GM12865 (cell line): ENCODE measurements at regions not wholly inside any gene's neighbourhood (a gene's known extent, or its start where the extent isn't known, plus 50 kb on each side); places are given as distances from the start of the nearest gene placed in this dataset.

Experiments used
- DNase-seq: peaks from one replicate; pipeline ENCODE4 v3.0.0; 2010; ENCODE audit warnings: low read depth
- H3K4me3 ChIP-seq: 2 replicates; pipeline ENCODE4 v1.5.1; 2011; ENCODE audit warnings: mild to moderate bottlenecking, low read depth, low read length, control low read depth
- CTCF ChIP-seq: IDR thresholded peaks from 2 replicates; pipeline ENCODE4 v1.5.1; 2011; ENCODE audit warnings: low read length, control low read depth, low read depth, inconsistent platforms; ENCODE audit not compliant: insufficient read depth; ENCODE audit errors: missing control alignments

DNA sequence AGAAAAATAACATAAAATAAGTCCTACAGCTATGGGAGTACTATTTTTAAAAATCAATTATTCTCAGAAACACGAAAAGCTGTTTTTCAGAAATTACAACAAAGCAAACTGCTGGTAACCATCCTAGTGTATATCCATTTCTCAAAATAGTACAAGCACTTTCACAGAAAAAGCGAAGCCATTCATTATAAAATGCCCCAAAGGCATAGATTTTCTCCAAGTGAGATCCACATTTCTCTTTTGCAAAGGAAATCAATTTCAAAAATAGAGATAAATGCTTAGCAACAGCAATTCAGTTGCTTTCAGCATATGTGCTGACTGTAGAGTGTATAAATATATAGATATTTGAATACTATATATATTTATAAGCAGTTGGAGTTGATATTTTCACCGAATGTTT lies 1266.3 kb downstream of the SI start:
- no peak for DNase-seq
- no peak for TF ChIP-seq CTCF
- no peak overlapping the region for H3K4me3 ChIP-seq

GRCh38 chr3:163809540-163809993 lies 1268.7 kb downstream of the SI start:
- no peak for TF ChIP-seq CTCF
- H3K4me3 ChIP-seq = no peak overlapping the region
- DNase-seq = peak; percentile 55

GRCh38 chr3:163786416-163786815 lies 1291.9 kb downstream of the SI start:
- no peak for TF ChIP-seq CTCF
- no peak overlapping the region for H3K4me3 ChIP-seq
- DNase-seq = no peak

DNA sequence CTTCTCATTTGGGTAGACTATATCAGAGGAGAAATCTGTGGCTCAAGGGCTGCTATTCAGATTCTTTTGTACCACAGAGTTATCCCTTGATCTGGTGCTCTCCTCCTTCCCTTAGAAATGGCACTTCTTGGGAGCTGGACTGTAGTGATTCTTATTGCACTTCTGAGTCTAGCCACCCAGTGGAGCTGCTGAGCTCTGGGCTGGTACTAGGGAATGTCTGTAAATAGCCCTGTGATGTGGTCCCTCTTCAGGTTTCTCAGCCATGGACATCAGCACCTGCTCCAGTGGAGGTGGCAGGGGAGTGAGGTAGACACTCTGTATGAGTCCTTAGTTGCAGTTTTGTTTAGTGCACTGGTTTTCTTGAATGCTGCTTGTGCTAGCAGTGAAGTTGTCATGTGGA lies 1292.6 kb downstream of the SI start:
- TF ChIP-seq CTCF = peak; percentile 35
- no peak for DNase-seq
- no peak overlapping the region for H3K4me3 ChIP-seq

DNA sequence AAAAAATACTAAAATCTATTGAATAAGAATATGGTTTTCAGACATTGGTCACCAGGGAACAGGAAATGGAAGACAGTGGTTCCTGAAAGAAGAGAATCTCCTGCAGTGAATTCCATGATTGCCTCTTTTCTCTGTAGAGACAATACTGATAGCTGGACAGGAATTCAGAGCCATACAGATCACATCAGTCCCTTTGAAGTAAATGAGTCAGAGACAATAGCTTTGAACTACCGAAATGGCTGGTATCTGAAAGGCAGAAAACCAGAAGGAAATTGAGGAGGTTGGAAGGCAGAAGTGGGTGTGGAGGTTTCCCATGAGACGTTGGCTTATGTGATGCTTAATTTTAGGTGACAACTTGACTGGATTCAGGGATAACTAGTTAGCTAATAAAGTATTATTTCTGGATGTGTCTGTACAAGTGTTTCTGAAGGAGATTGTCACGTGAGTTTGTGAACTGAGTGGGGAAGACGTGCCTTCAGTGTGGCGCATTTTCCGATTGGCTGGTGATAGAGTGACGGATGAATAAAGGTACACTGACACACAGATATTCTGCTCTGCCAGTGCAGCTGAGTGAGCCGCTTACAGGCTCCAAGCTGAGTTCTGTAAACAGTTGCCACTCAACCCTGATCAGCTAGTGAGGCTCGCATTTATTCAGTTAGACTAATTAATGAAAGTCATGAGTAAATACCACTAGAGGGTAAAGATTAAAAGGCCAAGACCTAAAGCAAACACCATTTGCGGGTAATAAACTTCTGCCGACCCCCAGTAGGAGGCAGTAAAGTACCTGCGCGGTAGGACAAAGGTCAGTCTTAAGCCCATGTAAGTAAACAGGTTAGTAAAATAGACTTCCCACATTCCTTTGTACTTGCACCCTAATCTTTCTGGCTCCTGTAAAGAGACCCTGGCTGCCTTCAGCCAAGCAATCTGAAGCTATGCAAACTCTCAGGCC lies 1298.6 kb downstream of the SI start:
- peak; percentile 21 for TF ChIP-seq CTCF
- peak; percentile 2 for DNase-seq
- H3K4me3 ChIP-seq = no peak overlapping the region

GRCh38 chr3:163776743-163777142 lies 1301.6 kb downstream of the SI start:
- H3K4me3 ChIP-seq = no peak overlapping the region
- no peak for DNase-seq
- TF ChIP-seq CTCF = no peak
